ENCODE measurements at regions not wholly inside any gene's neighbourhood (a gene's known extent, or its start where the extent isn't known, plus 50 kb on each side); places are given as distances from the start of the nearest gene placed in this dataset.

GRCh38 chr9:91094324-91095088, 267.2 kb downstream of the AUH start:
- 88 to 93% methylated on average over 1 of the region's 1 CpG for WGBS, 2 donors
- H3K9me3 ChIP-seq, result peaks cover 0 to 16% (median 3%) of the 10 kb centered on the region in 4 donors
- H3K27me3 ChIP-seq, result no peaks in the 10 kb centered on the region
- DNase-seq (ENCODE audit: low spot score in 2 of 2), result no peak
- TF ChIP-seq EP300 (IDR thresholded peaks at IDR 0.05) (no peak), POLR2A (IDR thresholded peaks at IDR 0.05) (no peak), CTCF (IDR thresholded peaks at IDR 0.05) (no peak)
- no peak overlapping the region for H3K27ac ChIP-seq
- H3K4me1 ChIP-seq, result peaks cover 0 to 5% (median 2%) of the 10 kb centered on the region in 4 donors
- H3K4me3 ChIP-seq, result no peak overlapping the region
- H3K36me3 ChIP-seq, result no peaks in the 10 kb centered on the region

- no peaks in the 10 kb centered on the region for H3K36me3 ChIP-seq
- 86 to 94% methylated on average over 10 of the region's 10 CpGs for WGBS, 2 donors
- H3K27ac ChIP-seq, result no peak overlapping the region
- DNase-seq (ENCODE audit: low spot score in 2 of 2), result no peak
- H3K4me1 ChIP-seq, result peaks cover 0 to 24% (median 16%) of the 10 kb centered on the region in 4 donors
- H3K4me3 ChIP-seq, result no peak overlapping the region
- no peak for TF ChIP-seq CTCF (IDR thresholded peaks at IDR 0.05)
- TF ChIP-seq EP300 (IDR thresholded peaks at IDR 0.05), result no peak
- no peak for TF ChIP-seq POLR2A (IDR thresholded peaks at IDR 0.05)
- H3K9me3 ChIP-seq, result peaks cover 0 to 12% (median 3%) of the 10 kb centered on the region in 4 donors
- no peaks in the 10 kb centered on the region for H3K27me3 ChIP-seq
These were observed 263.4 kb downstream of the AUH start for GRCh38 chr9:91098203-91098850.

- Histone ChIP-seq H3K9me3 (peaks cover 0 to 1% (median 0%) of the 10 kb centered on the region in 4 donors), H3K4me1 (peaks cover 0 to 24% (median 16%) of the 10 kb centered on the region in 4 donors), H3K27me3 (no peaks in the 10 kb centered on the region), H3K27ac (peak overlapping the region in 2 of 4 donors; percentile 73 to 82), H3K4me3 (no peak overlapping the region), H3K36me3 (no peaks in the 10 kb centered on the region)
- DNase-seq (ENCODE audit: low spot score in 2 of 2), result no peak
- 86 to 87% methylated on average over 4 of the region's 4 CpGs for WGBS, 2 donors
- TF ChIP-seq EP300 (IDR thresholded peaks at IDR 0.05), result no peak
- TF ChIP-seq CTCF (IDR thresholded peaks at IDR 0.05), result no peak
- TF ChIP-seq POLR2A (IDR thresholded peaks at IDR 0.05), result no peak
These were observed 262.3 kb downstream of the AUH start for GRCh38 chr9:91099436-91099835.

- peak overlapping the region in 3 of 4 donors; percentile 39 to 82 (median 73) for H3K27ac ChIP-seq
- no peaks in the 10 kb centered on the region for H3K36me3 ChIP-seq
- H3K9me3 ChIP-seq, result no peaks in the 10 kb centered on the region
- H3K4me3 ChIP-seq, result no peak overlapping the region
- peak; percentile 65 to 66 for DNase-seq (ENCODE audit: low spot score in 2 of 2)
- peak; percentile 59 to 84 for TF ChIP-seq EP300 (IDR thresholded peaks at IDR 0.05)
- no peak for TF ChIP-seq POLR2A (IDR thresholded peaks at IDR 0.05)
- no peak for TF ChIP-seq CTCF (IDR thresholded peaks at IDR 0.05)
- WGBS, 2 donors, result 51 to 59% methylated on average over 6 of the region's 6 CpGs
- H3K4me1 ChIP-seq, result peaks cover 0 to 24% (median 16%) of the 10 kb centered on the region in 4 donors
- H3K27me3 ChIP-seq, result no peaks in the 10 kb centered on the region
These were observed 260.8 kb downstream of the AUH start for GRCh38 chr9:91100878-91101450.
